ENCODE measurements at regions not wholly inside any gene's neighbourhood (a gene's known extent, or its start where the extent isn't known, plus 50 kb on each side); places are given as distances from the start of the nearest gene placed in this dataset.

- TF ChIP-seq L3MBTL2 (conservative IDR thresholded peaks at IDR 0.05) = no peak
- no peak for TF ChIP-seq SUZ12 (IDR thresholded peaks at IDR 0.05)
- TF ChIP-seq HDGF (IDR thresholded peaks at IDR 0.05; ENCODE audit: borderline replicate concordance) = no peak
- no peak for TF ChIP-seq FOXM1 (IDR thresholded peaks at IDR 0.05; ENCODE audit: borderline replicate concordance)
- no peak for TF ChIP-seq PKNOX1 (IDR thresholded peaks at IDR 0.05)
- TF ChIP-seq BHLHE40 (IDR thresholded peaks at IDR 0.05; ENCODE audit: borderline replicate concordance) = no peak
- TF ChIP-seq FOXA1 (IDR thresholded peaks at IDR 0.05) = no peak
- TF ChIP-seq NFRKB (IDR thresholded peaks at IDR 0.05) = no peak
- TF ChIP-seq ZNF384 (IDR thresholded peaks at IDR 0.05) = no peak
- TF ChIP-seq LEF1 (IDR thresholded peaks at IDR 0.05; ENCODE audit: borderline replicate concordance) = no peak
- TF ChIP-seq SP1 (IDR thresholded peaks at IDR 0.05) = no peak
Observed at GRCh38 chr9:93818237-93818636, 136.9 kb downstream of the BARX1 start.

Data from HEK293T (cell line).